ENCODE measurements at regions not wholly inside any gene's neighbourhood (a gene's known extent, or its start where the extent isn't known, plus 50 kb on each side); places are given as distances from the start of the nearest gene placed in this dataset.

GRCh38 chr9:87146933-87147332, 199.6 kb upstream of the GAS1 start:
- TF ChIP-seq CTCF (IDR thresholded peaks at IDR 0.05 in 8 of 11, conservative IDR thresholded peaks at IDR 0.05 in 3 of 11) (no peak), POLR2A (IDR thresholded peaks at IDR 0.05) (no peak), POLR2AphosphoS5 (IDR thresholded peaks at IDR 0.05) (no peak)
